Naive thymus-derived CD4-positive, alpha-beta T cell (primary cell): ENCODE measurements at regions not wholly inside any gene's neighbourhood (a gene's known extent, or its start where the extent isn't known, plus 50 kb on each side); places are given as distances from the start of the nearest gene placed in this dataset.
A peak's percentile ranks its signal among the peaks of the same experiment; 100 is the strongest.
"Not testable (repeated sequence)": the region's sequence is repeated elsewhere in the genome, so short reads cannot be mapped to it uniquely, and the experiment has no call there.

ENCODE experiments used
- ATAC-seq: fragments of 150-1000 bp; cut with Tn5 transposase; 2 replicates; pipeline ENCODE4 v1.10.0; 2021; ENCODE audit warnings: mild to moderate bottlenecking, moderate library complexity
- CTCF ChIA-PET: fragments of 350-600 bp; sonication (Branson Sonifier 250); formaldehyde crosslinking; loops from one replicate; lab custom pipeline; 2021; ENCODE audit warnings: antibody characterized with exemption; lab: Charles Lee
- POLR2A ChIA-PET: fragments of 350-600 bp; sonication (Branson Sonifier 250); formaldehyde crosslinking; loops from one replicate; lab custom pipeline; 2021; ENCODE audit warnings: antibody characterized with exemption, inconsistent platforms; lab: Charles Lee
- DNase-seq, 9 donors: peaks; one replicate each; pipeline versions ENCODE4 v3.0.0 to v3.0.0-alpha.2; 2020 to 2022; ENCODE audit warnings: mixed read lengths in 1 of 9
- H3K27ac ChIP-seq: one replicate; pipeline ENCODE4 v1.7.0; 2013; ENCODE audit warnings: mild to moderate bottlenecking, low read depth, low read length, moderate library complexity
- H3K27me3 ChIP-seq, 2 donors: one replicate each; pipeline ENCODE4 v1.7.0; 2013; ENCODE audit warnings: low read length in 2 of 2, mild to moderate bottlenecking in 2 of 2, moderate library complexity in 2 of 2; ENCODE audit not compliant: control insufficient read depth in 2 of 2, insufficient read depth in 2 of 2
- H3K36me3 ChIP-seq, 3 experiments: 1 replicate in 2 of 3; 2 replicates in 1 of 3; pipeline ENCODE4 v1.7.0; 2013; ENCODE audit warnings: low read length in 3 of 3, mild to moderate bottlenecking in 3 of 3, moderate library complexity in 1 of 3; ENCODE audit not compliant: insufficient read depth in 3 of 3, control insufficient read depth in 2 of 3
- H3K4me1 ChIP-seq, 2 donors: one replicate each; pipeline ENCODE4 v1.7.0; 2013; ENCODE audit warnings: low read length in 2 of 2, mild to moderate bottlenecking in 2 of 2, moderate library complexity in 1 of 2; ENCODE audit not compliant: control insufficient read depth in 2 of 2, insufficient read depth in 2 of 2
- H3K4me3 ChIP-seq: 2 replicates; pipeline ENCODE4 v1.7.0; 2013; ENCODE audit warnings: mild to moderate bottlenecking, low read length
- H3K9me3 ChIP-seq, 3 experiments: 1 replicate in 2 of 3; 2 replicates in 1 of 3; pipeline ENCODE4 v1.7.0; 2013; ENCODE audit warnings: low read length in 3 of 3; ENCODE audit not compliant: control insufficient read depth in 2 of 3
- H3K27ac Mint-ChIP-seq, 9 donors: one replicate each; pipeline ENCODE4 v1.8.0; 2020 to 2022; ENCODE audit warnings: mixed read lengths in 9 of 9, mild to moderate bottlenecking in 8 of 9, moderate library complexity in 5 of 9, inconsistent platforms in 2 of 9
- H3K27me3 Mint-ChIP-seq, 5 donors: one replicate each; pipeline ENCODE4 v1.8.0; 2021 to 2022; ENCODE audit warnings: mixed read lengths in 5 of 5, mild to moderate bottlenecking in 1 of 5
- H3K36me3 Mint-ChIP-seq, 5 donors: one replicate each; pipeline ENCODE4 v1.8.0; 2020 to 2022; ENCODE audit warnings: mixed read lengths in 5 of 5, mild to moderate bottlenecking in 3 of 5, inconsistent platforms in 1 of 5
- H3K4me1 Mint-ChIP-seq, 7 donors: one replicate each; pipeline ENCODE4 v1.8.0; 2020 to 2022; ENCODE audit warnings: mixed read lengths in 7 of 7, mild to moderate bottlenecking in 3 of 7, inconsistent platforms in 1 of 7
- H3K4me3 Mint-ChIP-seq, 10 donors: one replicate each; pipeline ENCODE4 v1.8.0; 2020 to 2022; ENCODE audit warnings: mild to moderate bottlenecking in 10 of 10, mixed read lengths in 10 of 10, moderate library complexity in 6 of 10, inconsistent platforms in 2 of 10
- H3K9me3 Mint-ChIP-seq, 11 donors: one replicate each; pipeline ENCODE4 v1.8.0; 2020 to 2022; ENCODE audit warnings: mixed read lengths in 11 of 11, mild to moderate bottlenecking in 4 of 11, inconsistent platforms in 1 of 11, moderate library complexity in 1 of 11
- intact Hi-C, 2 donors: fragments of 100-400 bp; cut with micrococcal nuclease; formaldehyde crosslinking; loops; one replicate each; pipeline ENCODE4 v1.15.1; 2023

- DNase-seq, result no peak
Measured at GRCh38 chr1:143735764-143736461, 235.9 kb downstream of the FAM72C start.

GRCh38 chr1:143734261-143734660, 237.5 kb downstream of the FAM72C start:
- H3K4me3 ChIP-seq, H3K27me3 ChIP-seq, DNase-seq, H3K9me3 ChIP-seq, H3K4me3 Mint-ChIP-seq, POLR2A ChIA-PET, H3K27ac Mint-ChIP-seq, ATAC-seq, intact Hi-C loops, CTCF ChIA-PET, H3K4me1 Mint-ChIP-seq, H3K4me1 ChIP-seq, H3K27ac ChIP-seq, H3K36me3 Mint-ChIP-seq, H3K36me3 ChIP-seq: not testable (repeated sequence)
- Mint-ChIP-seq H3K27me3 (peaks cover 47 to 65% (median 53%) of the 10 kb centered on the region in 5 donors), H3K9me3 (peaks cover 0 to 23% (median 3%) of the 10 kb centered on the region in 11 donors)

More at GRCh38 chr1:143735764-143736461, 235.9 kb downstream of the FAM72C start:
- H3K4me1 ChIP-seq, result no peaks in the 10 kb centered on the region
- ATAC-seq, result no peak
- peaks cover 0 to 6% (median 2%) of the 10 kb centered on the region in 5 donors for H3K36me3 Mint-ChIP-seq
- H3K27me3 ChIP-seq, result no peaks in the 10 kb centered on the region
- intact Hi-C loops, result no loop called here
- H3K9me3 Mint-ChIP-seq, result peaks cover 0 to 19% (median 3%) of the 10 kb centered on the region in 11 donors
- H3K4me3 Mint-ChIP-seq, result no peak overlapping the region
- H3K4me1 Mint-ChIP-seq, result no peaks in the 10 kb centered on the region
- H3K4me3 ChIP-seq, result no peak overlapping the region
- CTCF ChIA-PET, result no interaction called here
- peaks cover 42 to 62% (median 49%) of the 10 kb centered on the region in 5 donors for H3K27me3 Mint-ChIP-seq
- POLR2A ChIA-PET, result no interaction called here
- no peaks in the 10 kb centered on the region for H3K9me3 ChIP-seq
- H3K27ac ChIP-seq, result no peak overlapping the region
- H3K36me3 ChIP-seq, result no peaks in the 10 kb centered on the region
- H3K27ac Mint-ChIP-seq, result no peak overlapping the region

GRCh38 chr1:143730890-143731289, 240.9 kb downstream of the FAM72C start:
- H3K27ac ChIP-seq, H3K36me3 ChIP-seq, H3K36me3 Mint-ChIP-seq, H3K4me3 Mint-ChIP-seq, intact Hi-C loops, H3K27ac Mint-ChIP-seq, H3K4me1 ChIP-seq, DNase-seq, H3K9me3 ChIP-seq, CTCF ChIA-PET, ATAC-seq, H3K27me3 ChIP-seq, POLR2A ChIA-PET, H3K4me3 ChIP-seq, H3K4me1 Mint-ChIP-seq: not testable (repeated sequence)
- peaks cover 0 to 27% (median 6%) of the 10 kb centered on the region in 11 donors for H3K9me3 Mint-ChIP-seq
- H3K27me3 Mint-ChIP-seq, result peaks cover 38 to 66% (median 56%) of the 10 kb centered on the region in 5 donors

- DNase-seq (peak in 6 of 9 donors; percentile 2 to 40 (median 28)), ATAC-seq (peak; percentile 81)
- H3K36me3 ChIP-seq, POLR2A ChIA-PET, H3K4me1 Mint-ChIP-seq, H3K9me3 ChIP-seq, CTCF ChIA-PET, H3K27ac ChIP-seq, H3K36me3 Mint-ChIP-seq, H3K4me3 ChIP-seq, H3K27me3 ChIP-seq, intact Hi-C loops, H3K4me1 ChIP-seq: not testable (repeated sequence)
- H3K4me3 Mint-ChIP-seq, result peak overlapping the region in 3 of 10 donors; percentile 12 to 75 (median 49)
- peaks cover 28 to 54% (median 48%) of the 10 kb centered on the region in 5 donors for H3K27me3 Mint-ChIP-seq
- H3K9me3 Mint-ChIP-seq, result peaks cover 0 to 27% (median 6%) of the 10 kb centered on the region in 11 donors
- H3K27ac Mint-ChIP-seq, result peak overlapping the region in 5 of 9 donors; percentile 21 to 95 (median 84)
Measured at GRCh38 chr1:143729449-143730111, 242.2 kb downstream of the FAM72C start.

GRCh38 chr1:143728802-143729448, 242.9 kb downstream of the FAM72C start:
- POLR2A ChIA-PET, result not testable (repeated sequence)
- H3K27ac Mint-ChIP-seq, result peak overlapping the region in 1 of 9 donors; percentile 84

GRCh38 chr1:143727263-143727662, 244.5 kb downstream of the FAM72C start:
- DNase-seq, result no peak
- Mint-ChIP-seq H3K27me3 (peaks cover 25 to 52% (median 41%) of the 10 kb centered on the region in 5 donors), H3K36me3 (peaks cover 0 to 4% (median 0%) of the 10 kb centered on the region in 5 donors), H3K27ac (no peak overlapping the region), H3K4me1 (peaks cover 0 to 5% (median 4%) of the 10 kb centered on the region in 7 donors), H3K9me3 (peaks cover 0 to 25% (median 5%) of the 10 kb centered on the region in 11 donors), H3K4me3 (peak overlapping the region in 3 of 10 donors; percentile 3 to 42 (median 18))
- ChIA-PET CTCF (no interaction called here), POLR2A (no interaction called here)
- Histone ChIP-seq H3K9me3 (no peaks in the 10 kb centered on the region), H3K4me1 (no peaks in the 10 kb centered on the region), H3K27me3 (no peaks in the 10 kb centered on the region), H3K36me3 (no peaks in the 10 kb centered on the region), H3K27ac (no peak overlapping the region), H3K4me3 (no peak overlapping the region)
- intact Hi-C loops, result no loop called here
- no peak for ATAC-seq

More at GRCh38 chr1:143728802-143729448, 242.9 kb downstream of the FAM72C start:
- H3K4me1 ChIP-seq, H3K36me3 Mint-ChIP-seq, H3K27me3 ChIP-seq, H3K27ac ChIP-seq, H3K36me3 ChIP-seq, H3K9me3 ChIP-seq, H3K4me1 Mint-ChIP-seq, intact Hi-C loops, CTCF ChIA-PET, DNase-seq, H3K4me3 ChIP-seq: not testable (repeated sequence)
- H3K9me3 Mint-ChIP-seq, result peaks cover 0 to 27% (median 6%) of the 10 kb centered on the region in 11 donors
- peak overlapping the region in 1 of 10 donors; percentile 49 for H3K4me3 Mint-ChIP-seq
- ATAC-seq, result peak; percentile 90
- peaks cover 26 to 52% (median 46%) of the 10 kb centered on the region in 5 donors for H3K27me3 Mint-ChIP-seq
